Endothelial cell of umbilical vein (primary cell): ENCODE measurements at regions not wholly inside any gene's neighbourhood (a gene's known extent, or its start where the extent isn't known, plus 50 kb on each side); places are given as distances from the start of the nearest gene placed in this dataset.

Source experiments
- BruUV-seq: library from RNA; stranded (reverse); fragments of 400-500 nt; replicated peaks from 2 replicates; lab custom pipeline; 2021; lab: Mats Ljungman, UMichigan
- CTCF ChIA-PET: fragments of 300-600, 350-600 bp; sonication (Branson Sonifier 250); formaldehyde crosslinking; loops from one replicate; lab custom pipeline; 2021; ENCODE audit warnings: antibody characterized with exemption, inconsistent platforms; lab: Charles Lee
- POLR2A ChIA-PET: fragments of 300-600, 350-600 bp; sonication (Branson Sonifier 250); formaldehyde crosslinking; loops from one replicate; lab custom pipeline; 2021; ENCODE audit warnings: antibody characterized with exemption, inconsistent platforms; lab: Charles Lee
- DNase-seq: peaks from one replicate; pipeline ENCODE4 v3.0.0-alpha.2; 2011; ENCODE audit warnings: low read depth, low spot score
- FAIRE-seq: peaks from 2 replicates; lab custom pipeline; 2011; peaks lifted over from hg19 to GRCh38; lab: Jason Lieb, UNC
- H2AFZ ChIP-seq: 2 replicates; pipeline ENCODE4 v1.6.0; 2012; ENCODE audit warnings: low read depth, low read length, control low read depth, inconsistent platforms
- H3K27ac ChIP-seq: 2 replicates; pipeline ENCODE4 v1.5.1; 2011; ENCODE audit warnings: low read depth, mild to moderate bottlenecking, control low read depth, low read length, moderate library complexity; ENCODE audit not compliant: insufficient read depth
- H3K27me3 ChIP-seq, 2 experiments: 2 replicates each; pipeline versions ENCODE4 v1.6.0 to v1.6.1; 2011; ENCODE audit warnings: low read length in 2 of 2, mixed read lengths in 1 of 2; ENCODE audit not compliant: control insufficient read depth in 2 of 2, insufficient read depth in 2 of 2
- H3K36me3 ChIP-seq, 2 experiments: 2 replicates in 1 of 2; 3 replicates in 1 of 2; pipeline ENCODE4 v1.5.1; 2011; ENCODE audit warnings: low read length in 2 of 2, mild to moderate bottlenecking in 1 of 2, moderate library complexity in 1 of 2; ENCODE audit not compliant: control insufficient read depth in 2 of 2, insufficient read depth in 2 of 2; ENCODE audit errors: extremely low read depth in 1 of 2
- H3K4me1 ChIP-seq: 3 replicates; pipeline ENCODE4 v1.5.1; 2011; ENCODE audit warnings: mild to moderate bottlenecking, low read length; ENCODE audit not compliant: control insufficient read depth, insufficient read depth; ENCODE audit errors: extremely low read depth
- H3K4me2 ChIP-seq: 2 replicates; pipeline ENCODE4 v1.6.1; 2011; ENCODE audit warnings: low read length, control low read depth, mixed read lengths; ENCODE audit not compliant: insufficient read depth
- H3K4me3 ChIP-seq, 3 experiments: fragments of 200-600 bp in 1 of 3; sonication (generic), shearing (Covaris generic) in 1 of 3; replicated peaks in 1 of 3; 2 replicates each; pipeline ENCODE4 v1.5.1; 2011 to 2016; ENCODE audit warnings: control low read depth in 3 of 3, low read length in 3 of 3, mild to moderate bottlenecking in 2 of 3, inconsistent platforms in 1 of 3, low read depth in 1 of 3, moderate library complexity in 1 of 3; ENCODE audit not compliant: insufficient read depth in 1 of 3
- H3K79me2 ChIP-seq: 2 replicates; pipeline ENCODE4 v1.6.0; 2012; ENCODE audit warnings: low read length, inconsistent platforms; ENCODE audit not compliant: control insufficient read depth, insufficient read depth
- H3K9ac ChIP-seq: replicated peaks from 2 replicates; pipeline ENCODE3; 2011; ENCODE audit warnings: low read length, control low read depth; ENCODE audit not compliant: insufficient read depth; ENCODE audit errors: extremely low read depth
- H3K9me1 ChIP-seq: replicated peaks from 3 replicates; pipeline ENCODE4 v1.6.0; 2011; ENCODE audit warnings: mild to moderate bottlenecking, low read length; ENCODE audit not compliant: control insufficient read depth, insufficient read depth; ENCODE audit errors: extremely low read depth
- H3K9me3 ChIP-seq: replicated peaks from 2 replicates; pipeline ENCODE4 v1.5.1; 2012; ENCODE audit warnings: low read length, inconsistent platforms; ENCODE audit not compliant: control insufficient read depth, insufficient read depth
- H4K20me1 ChIP-seq: replicated peaks from 2 replicates; pipeline ENCODE3; 2011; ENCODE audit warnings: mild to moderate bottlenecking, low read length; ENCODE audit not compliant: control insufficient read depth, insufficient read depth; ENCODE audit errors: extremely low read depth
- EZH2 ChIP-seq: IDR thresholded peaks from 2 replicates; pipeline ENCODE4 v1.6.1; 2012; ENCODE audit warnings: borderline replicate concordance, low read depth, mild to moderate bottlenecking, moderate library complexity, low read length, inconsistent platforms; ENCODE audit not compliant: severe bottlenecking
- FOS ChIP-seq: IDR thresholded peaks from 2 replicates; pipeline ENCODE4 v1.6.1; 2011; ENCODE audit warnings: mild to moderate bottlenecking, low read length, moderate library complexity, borderline replicate concordance; ENCODE audit not compliant: insufficient read depth
- GATA2 ChIP-seq: IDR thresholded peaks from 2 replicates; pipeline ENCODE4 v1.7.0; 2011; ENCODE audit warnings: low read depth, mild to moderate bottlenecking, moderate library complexity, mixed read lengths, low read length; ENCODE audit not compliant: insufficient read length, insufficient read depth
- JUN ChIP-seq: IDR thresholded peaks from 2 replicates; pipeline ENCODE4 v1.6.1; 2011; ENCODE audit warnings: borderline replicate concordance, low read depth; ENCODE audit not compliant: insufficient read length, insufficient read depth
- MAX ChIP-seq: IDR thresholded peaks from 2 replicates; pipeline ENCODE4 v1.6.1; 2011; ENCODE audit not compliant: insufficient read depth, insufficient read length
- MYC ChIP-seq: IDR thresholded peaks from one replicate; pipeline ENCODE4 v1.6.1; 2011; ENCODE audit warnings: mild to moderate bottlenecking, low read depth, low read length
- POLR2A ChIP-seq: IDR thresholded peaks from 2 replicates; pipeline ENCODE4 v1.6.1; 2012; ENCODE audit warnings: low read depth, mild to moderate bottlenecking, control low read depth, low read length
- POLR2AphosphoS5 ChIP-seq: IDR thresholded peaks from 2 replicates; pipeline ENCODE4 v1.6.1; 2012; ENCODE audit warnings: low read depth, mild to moderate bottlenecking, control low read depth, low read length, moderate library complexity; ENCODE audit not compliant: insufficient read depth
- dilution Hi-C: fragments of 300-500 bp; cut with MboI; formaldehyde crosslinking; loops from one replicate; pipeline ENCODE4 v1.15.0; 2019; ENCODE audit warnings: low sequenced_read_pairs; ENCODE audit not compliant: extremely low pct_ligation_motif_present
- intact Hi-C: fragments of 100-400 bp; cut with micrococcal nuclease; formaldehyde crosslinking; loops from one replicate; pipeline ENCODE4 v1.10.0; 2022
- TF ChIP-seq, protein P1 (sequence below), 2 donors: IDR thresholded peaks; 1 replicate in 1 of 2; 2 replicates in 1 of 2; pipeline ENCODE4 v1.5.1; 2011; ENCODE audit warnings: low read length in 2 of 2, mild to moderate bottlenecking in 2 of 2, moderate library complexity in 2 of 2, control low read depth in 1 of 2, inconsistent platforms in 1 of 2, low read depth in 1 of 2; ENCODE audit not compliant: insufficient read depth in 1 of 2; ENCODE audit errors: extremely low read depth in 1 of 2

DNA sequence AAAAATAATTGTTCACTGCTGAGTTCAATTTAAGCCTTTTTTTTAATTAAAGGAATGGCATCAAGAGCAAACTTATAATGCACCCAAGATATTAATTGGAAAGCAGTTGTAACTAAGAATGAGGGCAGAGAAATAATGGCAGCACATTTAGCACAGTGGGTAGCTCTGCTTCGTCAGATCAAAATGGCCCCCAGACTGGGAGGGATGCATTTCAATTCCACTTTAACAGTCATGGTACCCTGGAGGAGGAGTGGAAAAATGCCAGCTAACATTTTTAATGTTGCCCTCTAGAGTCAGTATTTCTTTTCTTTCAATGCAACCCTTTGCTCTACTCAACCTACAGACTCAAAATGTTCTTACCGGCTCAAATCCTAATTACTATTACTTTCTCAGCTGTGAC is 504.8 kb upstream of the SETBP1 start:
- BruUV-seq = no TSS peak
- Histone ChIP-seq H2AFZ (no peak overlapping the region), H3K36me3 (no peaks in the 10 kb centered on the region), H3K27me3 (no peaks in the 10 kb centered on the region), H3K79me2 (no peaks in the 10 kb centered on the region), H3K9me1 (no peaks in the 10 kb centered on the region), H3K4me1 (no peaks in the 10 kb centered on the region), H3K27ac (no peak overlapping the region), H3K9ac (no peak overlapping the region), H3K4me2 (no peak overlapping the region), H3K4me3 (no peak overlapping the region), H3K9me3 (no peaks in the 10 kb centered on the region), H4K20me1 (no peaks in the 10 kb centered on the region)
- dilution Hi-C loops = no loop called here
- ChIA-PET CTCF (no interaction called here), POLR2A (no interaction called here)
- FAIRE-seq (no peak), DNase-seq (no peak)
- TF ChIP-seq GATA2 = no peak
- no peak for TF ChIP-seq POLR2AphosphoS5
- no peak for TF ChIP-seq POLR2A
- no peak for TF ChIP-seq FOS
- TF ChIP-seq MYC = no peak
- no peak for TF ChIP-seq MAX
- TF ChIP-seq EZH2 = no peak
- TF ChIP-seq JUN = no peak
- TF ChIP-seq, protein P1, sequence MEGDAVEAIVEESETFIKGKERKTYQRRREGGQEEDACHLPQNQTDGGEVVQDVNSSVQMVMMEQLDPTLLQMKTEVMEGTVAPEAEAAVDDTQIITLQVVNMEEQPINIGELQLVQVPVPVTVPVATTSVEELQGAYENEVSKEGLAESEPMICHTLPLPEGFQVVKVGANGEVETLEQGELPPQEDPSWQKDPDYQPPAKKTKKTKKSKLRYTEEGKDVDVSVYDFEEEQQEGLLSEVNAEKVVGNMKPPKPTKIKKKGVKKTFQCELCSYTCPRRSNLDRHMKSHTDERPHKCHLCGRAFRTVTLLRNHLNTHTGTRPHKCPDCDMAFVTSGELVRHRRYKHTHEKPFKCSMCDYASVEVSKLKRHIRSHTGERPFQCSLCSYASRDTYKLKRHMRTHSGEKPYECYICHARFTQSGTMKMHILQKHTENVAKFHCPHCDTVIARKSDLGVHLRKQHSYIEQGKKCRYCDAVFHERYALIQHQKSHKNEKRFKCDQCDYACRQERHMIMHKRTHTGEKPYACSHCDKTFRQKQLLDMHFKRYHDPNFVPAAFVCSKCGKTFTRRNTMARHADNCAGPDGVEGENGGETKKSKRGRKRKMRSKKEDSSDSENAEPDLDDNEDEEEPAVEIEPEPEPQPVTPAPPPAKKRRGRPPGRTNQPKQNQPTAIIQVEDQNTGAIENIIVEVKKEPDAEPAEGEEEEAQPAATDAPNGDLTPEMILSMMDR (IDR thresholded peaks at IDR 0.05; ENCODE audit: extremely low read depth in 1 of 2, insufficient read depth in 1 of 2, low read depth in 1 of 2, low read length in 2 of 2) = no peak
- intact Hi-C loops = loop anchor here (10.0 kb wide), 1 partner anchor 59 kb away; no protein-coding TSS in a partner anchor
